Effector memory CD4-positive, alpha-beta T cell (primary cell): ENCODE measurements at regions not wholly inside any gene's neighbourhood (a gene's known extent, or its start where the extent isn't known, plus 50 kb on each side); places are given as distances from the start of the nearest gene placed in this dataset.
"Not testable (repeated sequence)": the region's sequence is repeated elsewhere in the genome, so short reads cannot be mapped to it uniquely, and the experiment has no call there.

Experiments used
- DNase-seq, 3 donors: peaks; one replicate each; pipeline ENCODE4 v3.0.0-alpha.2; 2020
- H3K27ac ChIP-seq: 2 replicates; pipeline ENCODE4 v1.7.0; 2013; ENCODE audit warnings: mild to moderate bottlenecking, low read length, moderate library complexity; ENCODE audit not compliant: insufficient read depth, poor library complexity, severe bottlenecking
- H3K27me3 ChIP-seq: replicated peaks from 2 replicates; pipeline ENCODE4 v1.7.0; 2013; ENCODE audit warnings: mild to moderate bottlenecking, low read length; ENCODE audit not compliant: insufficient read depth, control insufficient read depth, poor library complexity, severe bottlenecking
- H3K36me3 ChIP-seq: 2 replicates; pipeline ENCODE4 v1.7.0; 2013; ENCODE audit warnings: mild to moderate bottlenecking, low read length, moderate library complexity; ENCODE audit not compliant: control insufficient read depth, insufficient read depth
- H3K4me1 ChIP-seq: 2 replicates; pipeline ENCODE4 v1.7.0; 2013; ENCODE audit warnings: low read length, mild to moderate bottlenecking; ENCODE audit not compliant: control insufficient read depth, insufficient read depth, poor library complexity, severe bottlenecking
- H3K4me3 ChIP-seq: 2 replicates; pipeline ENCODE4 v1.7.0; 2013; ENCODE audit warnings: low read length, low read depth, mild to moderate bottlenecking; ENCODE audit not compliant: insufficient read depth, poor library complexity, severe bottlenecking
- H3K9me3 ChIP-seq: 2 replicates; pipeline ENCODE4 v1.7.0; 2013; ENCODE audit warnings: mild to moderate bottlenecking, low read length, moderate library complexity; ENCODE audit not compliant: control insufficient read depth

DNA sequence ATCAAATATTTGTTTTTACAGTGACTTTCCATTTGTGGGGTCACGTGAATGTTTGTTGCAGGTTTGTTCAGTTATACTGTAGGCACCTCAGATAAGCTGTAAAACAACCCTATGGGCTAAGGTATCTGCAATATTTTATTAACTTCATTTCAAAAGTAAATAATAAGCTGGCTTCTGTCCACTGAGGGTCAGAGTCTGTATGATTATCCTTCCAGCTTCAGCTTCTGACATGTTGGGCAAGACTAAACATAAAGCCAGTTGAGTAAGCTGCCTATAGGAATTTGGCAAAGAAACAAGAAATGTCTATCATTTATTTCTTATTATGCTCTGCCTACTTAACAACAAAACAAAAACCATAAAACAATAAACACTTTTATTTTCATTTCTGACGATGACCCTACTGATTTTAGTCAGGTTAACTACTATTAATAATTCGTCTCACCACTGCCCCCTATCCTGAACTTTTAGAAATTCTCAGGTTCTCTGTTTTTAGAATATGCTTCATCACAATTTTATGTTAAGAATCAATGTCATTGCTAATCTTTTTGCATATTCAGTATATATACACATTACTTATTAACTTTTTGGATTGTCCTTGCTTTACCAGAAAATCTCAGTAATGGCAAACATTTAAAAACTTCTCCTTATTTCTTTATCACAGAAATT is 413.6 kb upstream of the ADAMTSL1 start:
- DNase-seq: no peak
- H3K4me3 ChIP-seq: no peak overlapping the region
- H3K27me3 ChIP-seq: no peaks in the 10 kb centered on the region
- no peak overlapping the region for H3K27ac ChIP-seq
- H3K9me3 ChIP-seq: no peaks in the 10 kb centered on the region
- no peaks in the 10 kb centered on the region for H3K4me1 ChIP-seq
- no peaks in the 10 kb centered on the region for H3K36me3 ChIP-seq

DNA sequence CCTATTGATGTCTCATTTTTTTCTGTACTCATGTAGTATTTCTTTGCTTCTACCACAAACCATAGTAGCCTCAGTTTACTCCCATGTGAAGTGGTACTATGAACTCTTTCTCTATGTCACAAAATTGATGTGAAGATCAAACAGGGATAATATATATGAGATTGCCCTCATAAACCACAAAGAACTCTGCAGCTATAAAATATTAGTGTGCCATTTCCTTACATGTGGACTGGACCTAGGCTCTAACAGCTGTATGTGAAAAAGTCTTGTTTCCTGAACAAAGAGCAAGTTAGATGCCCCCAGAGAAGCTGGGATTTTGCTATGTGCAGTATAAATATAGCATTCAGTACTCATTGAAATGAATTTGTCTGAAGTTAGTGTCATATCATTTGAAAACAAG is 412.6 kb upstream of the ADAMTSL1 start:
- Histone ChIP-seq H3K36me3 (no peaks in the 10 kb centered on the region), H3K4me3 (no peak overlapping the region), H3K27ac (no peak overlapping the region), H3K4me1 (no peaks in the 10 kb centered on the region), H3K9me3 (no peaks in the 10 kb centered on the region), H3K27me3 (no peaks in the 10 kb centered on the region)
- no peak for DNase-seq

DNA sequence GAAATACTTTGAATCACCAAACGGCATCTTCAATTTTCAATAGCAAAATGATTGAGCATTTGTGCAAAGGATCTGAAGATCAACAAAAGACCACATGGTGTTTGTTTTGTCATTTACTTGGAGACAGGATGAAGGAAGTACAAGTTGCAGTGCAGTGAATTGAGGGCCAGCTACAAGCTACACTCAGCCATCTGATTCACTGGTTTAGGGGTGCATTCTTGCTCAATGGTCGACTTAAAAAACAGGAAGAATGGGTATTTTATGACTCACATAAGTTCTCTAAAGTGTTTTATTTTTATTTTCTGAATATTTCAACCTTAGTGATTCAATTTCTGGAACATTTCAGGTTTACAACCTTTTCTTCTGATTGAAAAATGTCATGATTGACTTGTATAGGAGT is 412.1 kb upstream of the ADAMTSL1 start:
- no peak for DNase-seq
- no peaks in the 10 kb centered on the region for H3K4me1 ChIP-seq
- H3K9me3 ChIP-seq: no peaks in the 10 kb centered on the region
- H3K27ac ChIP-seq: no peak overlapping the region
- H3K36me3 ChIP-seq: no peaks in the 10 kb centered on the region
- no peaks in the 10 kb centered on the region for H3K27me3 ChIP-seq
- no peak overlapping the region for H3K4me3 ChIP-seq

DNA sequence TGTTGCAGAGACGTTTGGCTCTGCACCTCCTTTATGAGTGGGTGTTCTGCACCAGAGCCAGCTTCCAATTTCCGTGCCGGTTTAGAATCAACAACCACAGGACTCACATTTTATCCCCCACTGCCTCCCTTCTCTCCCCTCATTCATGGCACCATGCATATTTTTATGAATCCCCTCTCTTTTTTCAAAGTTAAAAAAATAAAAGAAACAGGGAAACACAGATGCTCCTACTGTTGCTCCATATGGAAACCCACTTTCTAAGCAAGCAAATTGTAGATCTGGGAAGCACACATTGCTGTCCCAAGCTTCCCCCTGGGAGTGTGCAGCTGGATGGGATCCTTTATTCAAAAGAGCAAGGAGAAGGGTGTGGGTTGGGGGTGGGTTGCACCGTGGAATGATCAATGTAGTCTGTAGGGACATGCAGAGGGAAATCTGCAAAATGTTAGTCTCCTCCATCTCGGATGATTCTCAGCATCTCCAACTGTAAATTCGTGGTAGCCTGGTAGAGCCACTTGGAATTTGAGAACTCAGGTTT is 410.0 kb upstream of the ADAMTSL1 start:
- Histone ChIP-seq H3K27ac (no peak overlapping the region), H3K36me3 (no peaks in the 10 kb centered on the region), H3K27me3 (no peaks in the 10 kb centered on the region), H3K9me3 (no peaks in the 10 kb centered on the region), H3K4me3 (no peak overlapping the region), H3K4me1 (no peaks in the 10 kb centered on the region)
- no peak for DNase-seq

DNA sequence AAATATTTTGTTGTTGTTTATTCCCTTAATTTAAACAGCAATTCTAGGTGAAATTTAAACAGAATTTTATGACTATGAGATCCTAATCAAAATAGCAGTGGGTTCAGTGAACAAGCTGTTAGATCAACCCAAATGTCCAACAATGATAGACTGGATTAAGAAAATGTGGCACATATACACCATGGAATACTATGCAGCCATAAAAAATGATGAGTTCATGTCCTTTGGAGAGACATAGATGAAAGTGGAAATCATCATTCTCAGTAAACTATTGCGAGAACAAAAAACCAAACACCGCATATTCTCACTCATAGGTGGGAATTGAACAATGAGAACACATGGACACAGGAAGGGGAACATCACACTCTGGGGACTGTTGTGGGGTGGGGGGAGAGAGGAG is 407.3 kb upstream of the ADAMTSL1 start:
- not testable (repeated sequence) for DNase-seq, H3K27me3 ChIP-seq, H3K36me3 ChIP-seq, H3K27ac ChIP-seq, H3K4me1 ChIP-seq, H3K4me3 ChIP-seq, H3K9me3 ChIP-seq

DNA sequence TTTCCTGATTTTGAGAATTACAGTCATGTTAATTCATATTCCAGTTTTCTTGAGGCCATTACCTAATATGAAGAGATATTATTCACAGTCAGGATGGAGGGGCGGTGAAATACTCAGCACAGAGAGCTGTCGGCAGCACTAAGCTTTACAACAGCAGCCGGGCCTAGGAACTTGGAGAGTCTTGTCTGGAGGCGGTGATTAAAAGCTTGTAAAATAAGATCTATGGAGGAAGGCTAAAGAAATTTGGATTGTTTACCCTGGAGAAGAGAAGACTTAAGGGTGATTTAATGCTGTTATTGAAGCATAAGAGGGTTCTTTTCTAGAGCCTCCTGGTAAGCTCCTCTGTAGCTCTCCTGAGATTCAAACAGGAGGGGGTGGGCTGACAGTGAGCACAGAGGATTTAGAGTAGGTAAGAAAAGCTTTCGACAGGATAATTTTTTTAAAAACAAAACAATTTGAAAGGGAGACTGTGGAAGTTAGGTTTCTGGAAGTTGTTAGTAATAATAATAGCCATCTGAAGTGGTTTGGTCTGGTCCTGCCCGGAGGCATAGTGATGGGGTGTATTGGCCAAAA is 406.3 kb upstream of the ADAMTSL1 start:
- H3K4me1 ChIP-seq: no peaks in the 10 kb centered on the region
- no peaks in the 10 kb centered on the region for H3K27me3 ChIP-seq
- H3K36me3 ChIP-seq: no peaks in the 10 kb centered on the region
- DNase-seq: no peak
- no peaks in the 10 kb centered on the region for H3K9me3 ChIP-seq
- H3K27ac ChIP-seq: no peak overlapping the region
- H3K4me3 ChIP-seq: no peak overlapping the region

DNA sequence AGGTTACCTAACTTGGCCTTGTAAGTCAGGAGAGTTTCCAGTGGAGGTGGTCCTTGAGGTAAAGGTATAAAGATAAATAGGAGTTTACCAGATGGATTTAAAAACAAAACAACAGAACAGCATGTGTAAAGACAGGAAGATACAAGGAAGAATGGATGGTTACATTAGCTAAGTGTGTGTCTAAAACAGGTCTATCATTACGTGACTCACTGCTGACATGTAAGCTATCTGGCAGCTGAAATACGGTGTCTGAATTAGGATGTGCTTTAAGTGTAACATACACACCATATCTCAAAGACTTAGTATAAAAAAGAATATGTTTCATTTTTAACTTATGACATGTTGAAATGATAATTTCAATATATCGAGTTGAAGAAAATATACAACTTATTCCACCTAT is 405.1 kb upstream of the ADAMTSL1 start:
- no peak overlapping the region for H3K4me3 ChIP-seq
- no peak for DNase-seq
- H3K27me3 ChIP-seq: no peaks in the 10 kb centered on the region
- no peaks in the 10 kb centered on the region for H3K9me3 ChIP-seq
- H3K27ac ChIP-seq: no peak overlapping the region
- H3K36me3 ChIP-seq: no peaks in the 10 kb centered on the region
- H3K4me1 ChIP-seq: no peaks in the 10 kb centered on the region

DNA sequence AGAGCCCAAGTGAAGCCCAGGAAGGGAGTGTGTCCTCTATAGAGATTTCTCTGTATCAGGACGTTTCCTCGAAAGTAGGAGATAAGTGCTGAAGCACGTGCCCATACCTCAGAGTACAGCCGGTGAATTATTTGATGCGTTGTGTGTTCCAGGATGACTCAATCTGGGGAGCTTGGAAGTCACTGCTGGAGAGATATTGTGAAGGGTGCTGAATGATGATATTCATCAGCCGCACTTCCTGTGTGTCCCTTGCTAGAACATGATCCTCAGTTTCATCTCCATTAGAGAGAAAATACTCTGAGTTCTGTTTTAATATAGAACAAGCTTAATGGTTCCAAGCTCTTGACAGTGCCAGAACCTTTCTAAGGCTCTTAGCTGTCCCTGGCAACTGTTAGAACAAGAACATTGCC is 402.3 kb upstream of the ADAMTSL1 start:
- no peaks in the 10 kb centered on the region for H3K27me3 ChIP-seq
- DNase-seq: no peak
- H3K9me3 ChIP-seq: no peaks in the 10 kb centered on the region
- no peak overlapping the region for H3K27ac ChIP-seq
- H3K4me3 ChIP-seq: no peak overlapping the region
- no peaks in the 10 kb centered on the region for H3K4me1 ChIP-seq
- no peaks in the 10 kb centered on the region for H3K36me3 ChIP-seq

DNA sequence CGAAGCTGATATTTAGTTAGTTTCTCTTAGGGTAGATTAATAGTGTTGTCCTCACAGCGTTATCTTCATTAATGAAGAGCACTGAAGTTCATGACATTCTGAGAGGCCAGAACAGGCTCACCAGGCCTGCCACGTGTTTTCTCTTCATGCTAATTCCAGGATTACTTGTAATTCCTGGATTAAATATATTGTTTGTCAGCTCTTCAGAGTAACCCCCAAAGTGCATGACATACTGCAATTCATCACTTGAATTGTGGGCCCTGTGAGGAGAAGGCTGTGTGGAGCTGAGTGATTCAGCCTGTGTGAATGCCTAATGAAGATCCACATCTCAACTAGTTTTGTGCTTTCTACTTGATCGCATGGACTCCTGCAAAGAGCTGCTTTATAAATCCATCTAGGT is 401.0 kb upstream of the ADAMTSL1 start:
- Histone ChIP-seq H3K4me3 (no peak overlapping the region), H3K36me3 (no peaks in the 10 kb centered on the region), H3K27ac (no peak overlapping the region), H3K27me3 (no peaks in the 10 kb centered on the region), H3K4me1 (no peaks in the 10 kb centered on the region), H3K9me3 (no peaks in the 10 kb centered on the region)
- no peak for DNase-seq

DNA sequence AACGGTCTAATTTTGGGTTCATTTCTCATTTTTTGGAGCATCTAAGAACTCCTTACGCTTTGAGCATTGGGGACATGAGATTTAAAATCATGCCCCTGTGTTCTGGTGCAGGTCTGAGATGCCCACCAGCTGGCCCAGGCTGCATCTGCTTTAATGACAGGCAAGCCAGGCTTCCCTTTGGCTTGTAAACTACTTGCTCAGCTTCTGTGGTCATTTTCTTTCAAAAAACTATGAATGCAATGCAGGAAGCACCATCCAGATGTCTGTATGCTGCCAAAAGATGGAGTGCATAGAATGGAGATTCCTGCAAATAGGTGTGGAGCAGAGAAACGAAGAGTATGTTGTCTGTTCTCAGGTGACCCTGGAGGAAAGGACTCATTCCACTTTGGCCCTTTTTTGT is 399.9 kb upstream of the ADAMTSL1 start:
- no peak for DNase-seq
- H3K4me1 ChIP-seq: no peaks in the 10 kb centered on the region
- H3K27ac ChIP-seq: no peak overlapping the region
- no peak overlapping the region for H3K4me3 ChIP-seq
- H3K36me3 ChIP-seq: no peaks in the 10 kb centered on the region
- no peaks in the 10 kb centered on the region for H3K27me3 ChIP-seq
- H3K9me3 ChIP-seq: no peaks in the 10 kb centered on the region
